ENCODE measurements at regions not wholly inside any gene's neighbourhood (a gene's known extent, or its start where the extent isn't known, plus 50 kb on each side); places are given as distances from the start of the nearest gene placed in this dataset.
A peak's percentile ranks its signal among the peaks of the same experiment; 100 is the strongest.
"Not testable (repeated sequence)": the region's sequence is repeated elsewhere in the genome, so short reads cannot be mapped to it uniquely, and the experiment has no call there.

- no peak for DNase-seq (ENCODE audit: low spot score)
Measured at GRCh38 chrX:26873736-26874135, 589.4 kb downstream of the PPP4R3C start.

- DNase-seq (ENCODE audit: low spot score), result no peak
Measured at GRCh38 chrX:26871967-26872366, 591.2 kb downstream of the PPP4R3C start.

- peak; percentile 7 for DNase-seq (ENCODE audit: low spot score)
Measured at GRCh38 chrX:26851981-26852380, 611.2 kb downstream of the PPP4R3C start.

- DNase-seq (ENCODE audit: low spot score), result no peak
Measured at GRCh38 chrX:26848511-26848910, 614.6 kb downstream of the PPP4R3C start.

GRCh38 chrX:26845056-26845455 is 618.1 kb downstream of the PPP4R3C start:
- DNase-seq (ENCODE audit: low spot score), result no peak

GRCh38 chrX:26822448-26822847 is 606.5 kb downstream of the MAGEB5 start:
- no peak for DNase-seq (ENCODE audit: low spot score)

GRCh38 chrX:26789751-26790150 is 573.8 kb downstream of the MAGEB5 start:
- DNase-seq (ENCODE audit: low spot score), result no peak

- DNase-seq (ENCODE audit: low spot score), result no peak
Measured at GRCh38 chrX:26788402-26788998, 572.5 kb downstream of the MAGEB5 start.

GRCh38 chrX:26783512-26784225 is 567.7 kb downstream of the MAGEB5 start:
- no peak for DNase-seq (ENCODE audit: low spot score)

GRCh38 chrX:26778320-26778888 is 562.4 kb downstream of the MAGEB5 start:
- DNase-seq (ENCODE audit: low spot score), result no peak

GRCh38 chrX:26762253-26762652 is 546.3 kb downstream of the MAGEB5 start:
- no peak for DNase-seq (ENCODE audit: low spot score)

GRCh38 chrX:26755760-26756159 is 539.8 kb downstream of the MAGEB5 start:
- DNase-seq (ENCODE audit: low spot score), result not testable (repeated sequence)

GRCh38 chrX:26747877-26748276 is 531.9 kb downstream of the MAGEB5 start:
- no peak for DNase-seq (ENCODE audit: low spot score)

- no peak for DNase-seq (ENCODE audit: low spot score)
Measured at GRCh38 chrX:26722666-26723428, 506.9 kb downstream of the MAGEB5 start.

- no peak for DNase-seq (ENCODE audit: low spot score)
Measured at GRCh38 chrX:26672571-26672970, 456.6 kb downstream of the MAGEB5 start.

- DNase-seq (ENCODE audit: low spot score), result no peak
Measured at GRCh38 chrX:26670521-26670920, 454.6 kb downstream of the MAGEB5 start.

GRCh38 chrX:26664919-26665318 is 448.9 kb downstream of the MAGEB5 start:
- no peak for DNase-seq (ENCODE audit: low spot score)

GRCh38 chrX:26653050-26653449 is 437.1 kb downstream of the MAGEB5 start:
- DNase-seq (ENCODE audit: low spot score), result no peak

GRCh38 chrX:26651755-26652154 is 435.8 kb downstream of the MAGEB5 start:
- DNase-seq (ENCODE audit: low spot score), result no peak

GRCh38 chrX:26649534-26649933 is 433.6 kb downstream of the MAGEB5 start:
- DNase-seq (ENCODE audit: low spot score), result no peak

- DNase-seq (ENCODE audit: low spot score), result no peak
Measured at GRCh38 chrX:26631385-26631784, 415.4 kb downstream of the MAGEB5 start.

GRCh38 chrX:26613956-26614355 is 398.0 kb downstream of the MAGEB5 start:
- peak; percentile 16 for DNase-seq (ENCODE audit: low spot score)

GRCh38 chrX:26606971-26607370 is 391.0 kb downstream of the MAGEB5 start:
- DNase-seq (ENCODE audit: low spot score), result no peak

Data from hepatic stellate cell (primary cell).